Vagina (tissue), 2 donors: ENCODE measurements at regions not wholly inside any gene's neighbourhood (a gene's known extent, or its start where the extent isn't known, plus 50 kb on each side); places are given as distances from the start of the nearest gene placed in this dataset.

Source experiments
- CTCF ChIP-seq, 3 experiments: fragments of 450-650 bp in 2 of 3; fragments of 200-600 bp in 1 of 3; sonication (generic) in 1 of 3; IDR thresholded peaks; one replicate each; pipeline ENCODE4 v1.5.1; 2017 to 2019; ENCODE audit warnings: antibody characterized with exemption in 3 of 3, mild to moderate bottlenecking in 2 of 3, moderate library complexity in 2 of 3
- POLR2AphosphoS5 ChIP-seq, 2 donors: sonication (generic); formaldehyde crosslinking; IDR thresholded peaks; one replicate each; pipeline ENCODE4 v1.9.0; 2017; ENCODE audit warnings: antibody characterized with exemption in 2 of 2, mild to moderate bottlenecking in 2 of 2, low read depth in 1 of 2; ENCODE audit not compliant: insufficient read depth in 1 of 2

DNA sequence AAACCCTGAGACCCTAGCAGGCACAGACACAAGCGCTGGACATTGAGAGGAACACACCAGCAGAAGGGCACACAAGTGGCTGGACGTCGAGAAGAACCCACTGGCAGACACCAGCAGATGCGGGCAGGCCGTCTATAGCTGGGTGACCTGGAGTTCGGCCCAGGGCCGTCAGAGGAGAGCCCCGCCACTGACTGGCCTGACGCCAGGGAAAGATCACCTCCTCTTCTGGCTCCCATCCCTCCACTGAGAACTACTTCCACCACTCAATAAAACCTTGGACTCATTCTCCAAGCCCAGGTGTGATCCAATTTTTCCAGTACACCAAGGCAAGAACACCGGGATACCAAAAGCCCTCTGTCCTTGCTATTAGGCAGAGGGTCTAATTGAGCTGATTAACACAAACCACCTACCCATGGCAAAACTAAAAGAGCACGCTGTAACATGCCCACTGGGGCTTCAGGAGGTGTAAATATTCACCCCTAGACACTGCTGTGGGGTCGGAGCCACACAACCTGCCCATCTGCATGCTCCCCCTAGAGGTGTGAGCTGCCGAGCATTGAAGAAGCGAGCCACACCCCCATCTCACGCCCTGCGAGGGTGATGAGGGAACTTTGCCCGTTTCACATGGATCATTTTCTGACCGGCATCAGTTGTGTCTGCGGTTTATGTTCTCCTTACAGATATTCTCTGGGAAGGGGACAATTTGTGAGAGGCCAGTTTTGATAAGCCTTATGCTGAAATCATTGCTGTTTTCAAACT is 104.8 kb downstream of the HLX start:
- TF ChIP-seq CTCF (IDR thresholded peaks at IDR 0.05) = no peak
- TF ChIP-seq POLR2AphosphoS5 (IDR thresholded peaks at IDR 0.05; ENCODE audit: insufficient read depth in 1 of 2, low read depth in 1 of 2) = no peak
